Astrocyte (in vitro differentiated cells and primary cell): ENCODE measurements at regions not wholly inside any gene's neighbourhood (a gene's known extent, or its start where the extent isn't known, plus 50 kb on each side); places are given as distances from the start of the nearest gene placed in this dataset.

ENCODE experiments used
- CTCF ChIP-seq: IDR thresholded peaks from 2 replicates; pipeline ENCODE4 v1.5.1; 2011; ENCODE audit warnings: low read depth, mild to moderate bottlenecking, inconsistent platforms, low read length, moderate library complexity; ENCODE audit not compliant: insufficient read depth
- EZH2 ChIP-seq: IDR thresholded peaks from 2 replicates; pipeline ENCODE4 v1.6.1; 2012; ENCODE audit warnings: mild to moderate bottlenecking, low read length, inconsistent platforms; ENCODE audit not compliant: insufficient read depth

- TF ChIP-seq CTCF: no peak
- TF ChIP-seq EZH2: no peak
Observed at GRCh38 chr6:134477991-134478635, 160.2 kb upstream of the SGK1 start.
